SK-N-MC (cell line): ENCODE measurements at regions not wholly inside any gene's neighbourhood (a gene's known extent, or its start where the extent isn't known, plus 50 kb on each side); places are given as distances from the start of the nearest gene placed in this dataset.

ENCODE experiments used
- DNase-seq: peaks from one replicate; pipeline ENCODE4 v3.0.0-alpha.2; 2011; ENCODE audit warnings: low read depth, low spot score
- H3K27ac ChIP-seq: fragments of 200-600 bp; sonication (generic); 2 replicates; pipeline ENCODE4 v1.5.1; 2016; ENCODE audit warnings: mixed run types
- H3K36me3 ChIP-seq: fragments of 200-600 bp; sonication (generic); 2 replicates; pipeline ENCODE4 v1.6.1; 2017; ENCODE audit warnings: antibody characterized with exemption, low read length, mixed read lengths; ENCODE audit not compliant: insufficient read depth
- H3K4me3 ChIP-seq: fragments of 200-600 bp; sonication (generic); 2 replicates; pipeline ENCODE4 v1.5.1; 2016
- H3K9ac ChIP-seq: fragments of 200-600 bp; sonication (generic); 2 replicates; pipeline ENCODE4 v1.8.0; 2017; ENCODE audit warnings: mixed run types, mixed read lengths; ENCODE audit not compliant: insufficient read length
- H3K9me3 ChIP-seq: fragments of 200-600 bp; sonication (generic); 2 replicates; pipeline ENCODE4 v1.6.1; 2017; ENCODE audit warnings: low read depth, mild to moderate bottlenecking, antibody characterized with exemption, low read length, moderate library complexity, mixed read lengths
- EZH2 ChIP-seq: fragments of 200-600 bp; sonication (generic); IDR thresholded peaks from one replicate; pipeline ENCODE4 v1.6.1; 2017; ENCODE audit warnings: antibody characterized with exemption
- FOXP2 ChIP-seq: optimal IDR thresholded peaks from 2 replicates; pipeline ENCODE3; 2011; ENCODE audit warnings: mild to moderate bottlenecking, moderate library complexity; ENCODE audit not compliant: insufficient read depth; ENCODE audit errors: extremely low read length, control extremely low read depth
- POLR2AphosphoS5 ChIP-seq: IDR thresholded peaks from 2 replicates; pipeline ENCODE4 v1.6.1; 2012; ENCODE audit warnings: mild to moderate bottlenecking, low read depth, low read length, borderline replicate concordance

- H3K27ac ChIP-seq = no peak overlapping the region
- H3K9me3 ChIP-seq = no peaks in the 10 kb centered on the region
- TF ChIP-seq FOXP2 = no peak
- TF ChIP-seq EZH2 = no peak
- no peak for TF ChIP-seq POLR2AphosphoS5
Measured at GRCh38 chr18:27662537-27662936, 477.4 kb upstream of the CHST9 start.

GRCh38 chr18:27661320-27662018 lies 476.4 kb upstream of the CHST9 start:
- no peaks in the 10 kb centered on the region for H3K9me3 ChIP-seq
- H3K4me3 ChIP-seq = no peak overlapping the region
- no peak for DNase-seq
- TF ChIP-seq POLR2AphosphoS5 (no peak), EZH2 (no peak), FOXP2 (no peak)
- H3K9ac ChIP-seq = no peak overlapping the region
- H3K36me3 ChIP-seq = no peaks in the 10 kb centered on the region
- no peak overlapping the region for H3K27ac ChIP-seq

More at GRCh38 chr18:27662537-27662936, 477.4 kb upstream of the CHST9 start:
- Histone ChIP-seq H3K4me3 (no peak overlapping the region), H3K36me3 (no peaks in the 10 kb centered on the region), H3K9ac (no peak overlapping the region)
- no peak for DNase-seq

GRCh38 chr18:27656905-27657304 lies 471.8 kb upstream of the CHST9 start:
- TF ChIP-seq EZH2 (no peak), FOXP2 (no peak), POLR2AphosphoS5 (no peak)
- no peak for DNase-seq
- no peak overlapping the region for H3K27ac ChIP-seq
- H3K36me3 ChIP-seq = no peaks in the 10 kb centered on the region
- H3K4me3 ChIP-seq = no peak overlapping the region
- H3K9me3 ChIP-seq = no peaks in the 10 kb centered on the region
- H3K9ac ChIP-seq = no peak overlapping the region

GRCh38 chr18:27656167-27656778 lies 471.2 kb upstream of the CHST9 start:
- Histone ChIP-seq H3K9me3 (no peaks in the 10 kb centered on the region), H3K4me3 (no peak overlapping the region), H3K27ac (no peak overlapping the region), H3K36me3 (no peaks in the 10 kb centered on the region), H3K9ac (no peak overlapping the region)
- TF ChIP-seq POLR2AphosphoS5 (no peak), FOXP2 (no peak), EZH2 (no peak)
- no peak for DNase-seq

GRCh38 chr18:27653247-27653646 lies 468.1 kb upstream of the CHST9 start:
- Histone ChIP-seq H3K9ac (no peak overlapping the region), H3K9me3 (no peaks in the 10 kb centered on the region), H3K27ac (no peak overlapping the region), H3K36me3 (no peaks in the 10 kb centered on the region), H3K4me3 (no peak overlapping the region)
- DNase-seq = no peak
- TF ChIP-seq POLR2AphosphoS5 (no peak), EZH2 (no peak), FOXP2 (no peak)

- TF ChIP-seq POLR2AphosphoS5 (no peak), FOXP2 (no peak), EZH2 (no peak)
- Histone ChIP-seq H3K9me3 (no peaks in the 10 kb centered on the region), H3K9ac (no peak overlapping the region), H3K36me3 (no peaks in the 10 kb centered on the region), H3K27ac (no peak overlapping the region), H3K4me3 (no peak overlapping the region)
- no peak for DNase-seq
Measured at GRCh38 chr18:27652480-27653121, 467.5 kb upstream of the CHST9 start.

GRCh38 chr18:27649621-27650020 lies 464.5 kb upstream of the CHST9 start:
- no peak overlapping the region for H3K9ac ChIP-seq
- no peak for DNase-seq
- H3K36me3 ChIP-seq = no peaks in the 10 kb centered on the region
- TF ChIP-seq FOXP2 (no peak), EZH2 (no peak), POLR2AphosphoS5 (no peak)
- no peak overlapping the region for H3K4me3 ChIP-seq
- no peak overlapping the region for H3K27ac ChIP-seq
- H3K9me3 ChIP-seq = no peaks in the 10 kb centered on the region

- Histone ChIP-seq H3K36me3 (no peaks in the 10 kb centered on the region), H3K27ac (no peak overlapping the region), H3K9me3 (no peaks in the 10 kb centered on the region), H3K9ac (no peak overlapping the region), H3K4me3 (no peak overlapping the region)
- DNase-seq = no peak
- TF ChIP-seq EZH2 (no peak), POLR2AphosphoS5 (no peak), FOXP2 (no peak)
Measured at GRCh38 chr18:27645929-27646328, 460.8 kb upstream of the CHST9 start.
